Gastrocnemius medialis (tissue), 4 donors: ENCODE measurements at regions not wholly inside any gene's neighbourhood (a gene's known extent, or its start where the extent isn't known, plus 50 kb on each side); places are given as distances from the start of the nearest gene placed in this dataset.

Experiments used
- POLR2A ChIP-seq, 2 donors: fragments of 450-650 bp; IDR thresholded peaks; one replicate each; pipeline ENCODE4 v1.6.1; 2017; ENCODE audit warnings: antibody characterized with exemption in 2 of 2, mild to moderate bottlenecking in 2 of 2, moderate library complexity in 2 of 2
- TF ChIP-seq, protein P1 (sequence below), 5 experiments: fragments of 450-650 bp in 3 of 5; fragments of 200-600 bp in 2 of 5; sonication (generic) in 2 of 5; IDR thresholded peaks in 4 of 5; conservative IDR thresholded peaks in 1 of 5; 1 replicate in 4 of 5; 2 replicates in 1 of 5; pipeline ENCODE4 v1.5.1; 2016 to 2019; ENCODE audit warnings: antibody characterized with exemption in 5 of 5, mild to moderate bottlenecking in 3 of 5, moderate library complexity in 3 of 5

DNA sequence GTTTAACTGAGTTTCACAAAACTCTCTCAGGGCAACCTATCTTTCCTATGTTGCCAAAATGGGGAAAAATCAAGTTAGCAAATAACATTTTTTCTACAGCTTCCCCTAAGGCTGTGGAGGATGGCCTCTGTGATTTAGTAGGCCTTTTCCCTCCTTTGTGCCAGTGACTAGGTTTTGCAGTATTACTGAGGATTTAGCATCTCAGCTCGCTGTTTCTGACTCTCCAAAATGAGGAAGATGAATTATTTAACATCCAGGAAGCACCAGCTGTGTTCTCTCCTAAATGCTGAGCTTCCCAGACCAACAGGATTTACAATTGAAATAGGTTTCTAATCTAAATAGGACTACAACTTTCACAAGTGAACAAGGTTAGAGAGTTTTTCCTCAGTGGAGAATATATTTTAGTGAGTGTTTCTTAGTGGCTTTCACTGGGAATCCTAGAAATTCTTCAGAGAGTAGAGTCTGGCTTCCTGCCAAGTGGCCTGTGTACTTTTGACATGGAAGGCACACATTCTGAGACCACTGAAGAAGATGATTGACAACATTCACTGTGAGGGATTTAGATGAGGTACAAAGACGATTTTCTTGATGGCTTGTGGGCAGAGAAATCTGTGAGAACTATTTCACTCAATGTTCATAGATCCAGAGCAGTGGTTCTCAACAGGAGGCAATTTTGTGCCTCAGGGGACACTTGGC lies 62.4 kb downstream of the PTCHD4 start:
- no peak for TF ChIP-seq POLR2A (IDR thresholded peaks at IDR 0.05)
- TF ChIP-seq, protein P1, sequence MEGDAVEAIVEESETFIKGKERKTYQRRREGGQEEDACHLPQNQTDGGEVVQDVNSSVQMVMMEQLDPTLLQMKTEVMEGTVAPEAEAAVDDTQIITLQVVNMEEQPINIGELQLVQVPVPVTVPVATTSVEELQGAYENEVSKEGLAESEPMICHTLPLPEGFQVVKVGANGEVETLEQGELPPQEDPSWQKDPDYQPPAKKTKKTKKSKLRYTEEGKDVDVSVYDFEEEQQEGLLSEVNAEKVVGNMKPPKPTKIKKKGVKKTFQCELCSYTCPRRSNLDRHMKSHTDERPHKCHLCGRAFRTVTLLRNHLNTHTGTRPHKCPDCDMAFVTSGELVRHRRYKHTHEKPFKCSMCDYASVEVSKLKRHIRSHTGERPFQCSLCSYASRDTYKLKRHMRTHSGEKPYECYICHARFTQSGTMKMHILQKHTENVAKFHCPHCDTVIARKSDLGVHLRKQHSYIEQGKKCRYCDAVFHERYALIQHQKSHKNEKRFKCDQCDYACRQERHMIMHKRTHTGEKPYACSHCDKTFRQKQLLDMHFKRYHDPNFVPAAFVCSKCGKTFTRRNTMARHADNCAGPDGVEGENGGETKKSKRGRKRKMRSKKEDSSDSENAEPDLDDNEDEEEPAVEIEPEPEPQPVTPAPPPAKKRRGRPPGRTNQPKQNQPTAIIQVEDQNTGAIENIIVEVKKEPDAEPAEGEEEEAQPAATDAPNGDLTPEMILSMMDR (IDR thresholded peaks at IDR 0.05 in 4 of 5, conservative IDR thresholded peaks at IDR 0.05 in 1 of 5): no peak
